Nephron progenitor cell (in vitro differentiated cells): ENCODE measurements at regions not wholly inside any gene's neighbourhood (a gene's known extent, or its start where the extent isn't known, plus 50 kb on each side); places are given as distances from the start of the nearest gene placed in this dataset.
"Not testable (repeated sequence)": the region's sequence is repeated elsewhere in the genome, so short reads cannot be mapped to it uniquely, and the experiment has no call there.

Experiments
- DNase-seq: peaks from one replicate; pipeline ENCODE4 v3.0.0; 2021
- H3K27ac Mint-ChIP-seq: 2 replicates; pipeline ENCODE4 v1.8.0; 2021; ENCODE audit warnings: mild to moderate bottlenecking, moderate library complexity, mixed read lengths
- H3K27me3 Mint-ChIP-seq: 2 replicates; pipeline ENCODE4 v1.8.0; 2021; ENCODE audit warnings: mild to moderate bottlenecking, low read depth, mixed read lengths; ENCODE audit not compliant: poor library complexity
- H3K36me3 Mint-ChIP-seq: 2 replicates; pipeline ENCODE4 v1.8.0; 2021; ENCODE audit warnings: low read depth, mixed read lengths
- H3K4me1 Mint-ChIP-seq: 2 replicates; pipeline ENCODE4 v1.8.0; 2021; ENCODE audit warnings: mixed read lengths
- H3K4me3 Mint-ChIP-seq: 2 replicates; pipeline ENCODE4 v1.8.0; 2021; ENCODE audit warnings: mild to moderate bottlenecking, moderate library complexity, mixed read lengths
- H3K9me3 Mint-ChIP-seq: 2 replicates; pipeline ENCODE4 v1.8.0; 2021; ENCODE audit warnings: mild to moderate bottlenecking, moderate library complexity, mixed read lengths
- TF ChIP-seq, protein P1 (sequence below): fragments of 200-600 bp; sonication (generic); IDR thresholded peaks from 2 replicates; pipeline ENCODE4 v1.5.0; 2021; ENCODE audit warnings: antibody characterized with exemption

DNA sequence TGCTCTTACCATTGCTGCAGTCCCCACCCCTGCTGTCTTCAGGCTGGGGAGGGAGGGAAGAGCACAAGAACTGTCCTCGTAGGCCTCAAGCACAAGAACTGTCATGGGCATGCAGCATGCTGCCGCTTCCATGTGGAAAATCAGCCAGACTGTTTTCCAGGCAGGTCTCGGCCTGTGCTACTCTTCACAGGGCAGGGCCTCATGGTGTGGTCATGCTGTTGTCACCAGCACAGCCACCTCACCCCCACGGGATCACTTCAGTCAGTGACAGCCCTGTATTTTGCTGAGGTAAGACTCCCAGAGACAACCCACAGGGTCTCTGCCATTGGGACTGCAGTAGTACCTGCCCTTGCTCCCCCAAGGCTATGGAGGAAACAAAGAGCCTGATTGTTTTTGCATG lies 205.3 kb downstream of the NAP1L3 start:
- H3K4me1 Mint-ChIP-seq: no peaks in the 10 kb centered on the region
- peaks cover 3% of the 10 kb centered on the region for H3K27me3 Mint-ChIP-seq
- no peaks in the 10 kb centered on the region for H3K9me3 Mint-ChIP-seq
- H3K36me3 Mint-ChIP-seq: no peaks in the 10 kb centered on the region
- DNase-seq: no peak
- no peak overlapping the region for H3K4me3 Mint-ChIP-seq
- H3K27ac Mint-ChIP-seq: no peak overlapping the region
- TF ChIP-seq, protein P1, sequence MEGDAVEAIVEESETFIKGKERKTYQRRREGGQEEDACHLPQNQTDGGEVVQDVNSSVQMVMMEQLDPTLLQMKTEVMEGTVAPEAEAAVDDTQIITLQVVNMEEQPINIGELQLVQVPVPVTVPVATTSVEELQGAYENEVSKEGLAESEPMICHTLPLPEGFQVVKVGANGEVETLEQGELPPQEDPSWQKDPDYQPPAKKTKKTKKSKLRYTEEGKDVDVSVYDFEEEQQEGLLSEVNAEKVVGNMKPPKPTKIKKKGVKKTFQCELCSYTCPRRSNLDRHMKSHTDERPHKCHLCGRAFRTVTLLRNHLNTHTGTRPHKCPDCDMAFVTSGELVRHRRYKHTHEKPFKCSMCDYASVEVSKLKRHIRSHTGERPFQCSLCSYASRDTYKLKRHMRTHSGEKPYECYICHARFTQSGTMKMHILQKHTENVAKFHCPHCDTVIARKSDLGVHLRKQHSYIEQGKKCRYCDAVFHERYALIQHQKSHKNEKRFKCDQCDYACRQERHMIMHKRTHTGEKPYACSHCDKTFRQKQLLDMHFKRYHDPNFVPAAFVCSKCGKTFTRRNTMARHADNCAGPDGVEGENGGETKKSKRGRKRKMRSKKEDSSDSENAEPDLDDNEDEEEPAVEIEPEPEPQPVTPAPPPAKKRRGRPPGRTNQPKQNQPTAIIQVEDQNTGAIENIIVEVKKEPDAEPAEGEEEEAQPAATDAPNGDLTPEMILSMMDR: no peak

DNA sequence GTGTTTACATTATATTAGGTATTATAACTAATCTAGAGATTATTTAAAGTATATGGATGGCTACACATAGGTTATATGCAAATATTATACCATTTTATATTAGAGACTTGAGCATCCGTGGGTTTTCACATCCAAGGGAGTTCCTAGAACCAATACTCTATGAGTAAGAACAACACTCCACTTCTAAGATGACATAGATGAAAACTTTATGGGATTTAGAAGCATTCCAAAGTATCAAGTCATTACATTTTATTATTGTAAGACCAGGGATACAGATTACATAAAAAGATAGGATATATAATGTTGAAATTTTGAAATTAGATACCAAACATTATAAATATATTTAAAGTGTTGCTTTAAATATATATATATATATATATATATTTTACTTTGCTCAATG lies 207.0 kb downstream of the NAP1L3 start:
- TF ChIP-seq, protein P1: no peak
- Mint-ChIP-seq H3K4me1 (no peaks in the 10 kb centered on the region), H3K9me3 (no peaks in the 10 kb centered on the region)

DNA sequence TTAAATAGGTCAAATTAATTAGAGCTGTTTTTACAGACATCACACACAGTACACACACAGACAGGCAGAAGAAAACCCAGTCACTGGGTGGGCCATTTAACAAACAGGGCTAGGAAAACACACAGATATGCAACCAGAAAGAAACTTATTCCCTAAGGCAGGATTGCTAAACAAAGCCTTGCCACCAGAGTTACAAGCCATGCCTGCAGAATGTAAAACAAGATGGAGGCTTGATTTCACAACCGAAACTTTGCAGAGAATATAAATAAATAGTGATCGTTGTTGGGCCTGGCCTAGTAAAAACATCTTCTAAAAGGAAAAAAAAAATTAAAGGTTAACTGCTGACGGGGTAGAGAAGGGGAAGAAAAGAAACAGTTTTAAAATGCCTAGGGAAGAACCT lies 212.3 kb downstream of the NAP1L3 start:
- Mint-ChIP-seq H3K36me3 (no peaks in the 10 kb centered on the region), H3K27me3 (peaks cover 4% of the 10 kb centered on the region), H3K27ac (no peak overlapping the region), H3K4me1 (no peaks in the 10 kb centered on the region), H3K9me3 (peaks cover 5% of the 10 kb centered on the region), H3K4me3 (no peak overlapping the region)
- TF ChIP-seq, protein P1: no peak
- DNase-seq: no peak

More for the DNA sequence above, 207.0 kb downstream of the NAP1L3 start:
- Mint-ChIP-seq H3K36me3 (no peaks in the 10 kb centered on the region), H3K27ac (no peak overlapping the region), H3K27me3 (no peaks in the 10 kb centered on the region), H3K4me3 (no peak overlapping the region)
- no peak for DNase-seq

DNA sequence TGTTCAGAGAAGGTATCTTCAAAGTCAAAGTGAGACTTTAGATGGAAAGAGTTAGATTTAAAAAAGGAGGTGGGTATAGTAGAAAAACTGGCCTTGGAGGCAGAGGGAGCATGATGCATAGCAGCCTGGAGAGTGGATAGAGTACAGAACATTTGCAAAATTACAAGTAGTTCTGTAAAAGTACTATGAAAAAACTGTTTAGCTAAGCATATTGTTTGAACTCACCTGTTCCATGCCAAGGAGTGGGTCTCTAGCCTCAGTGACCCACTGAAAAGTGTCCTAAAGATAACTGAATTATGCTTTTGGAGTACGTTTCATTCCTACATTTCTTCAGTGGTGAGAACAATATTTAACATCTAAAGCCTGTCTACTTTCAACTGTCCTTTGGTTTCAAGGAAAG lies 218.9 kb downstream of the NAP1L3 start:
- Mint-ChIP-seq H3K9me3 (no peaks in the 10 kb centered on the region), H3K4me1 (no peaks in the 10 kb centered on the region), H3K4me3 (no peak overlapping the region), H3K36me3 (no peaks in the 10 kb centered on the region), H3K27ac (no peak overlapping the region), H3K27me3 (peaks cover 4% of the 10 kb centered on the region)
- TF ChIP-seq, protein P1: no peak
- DNase-seq: no peak

DNA sequence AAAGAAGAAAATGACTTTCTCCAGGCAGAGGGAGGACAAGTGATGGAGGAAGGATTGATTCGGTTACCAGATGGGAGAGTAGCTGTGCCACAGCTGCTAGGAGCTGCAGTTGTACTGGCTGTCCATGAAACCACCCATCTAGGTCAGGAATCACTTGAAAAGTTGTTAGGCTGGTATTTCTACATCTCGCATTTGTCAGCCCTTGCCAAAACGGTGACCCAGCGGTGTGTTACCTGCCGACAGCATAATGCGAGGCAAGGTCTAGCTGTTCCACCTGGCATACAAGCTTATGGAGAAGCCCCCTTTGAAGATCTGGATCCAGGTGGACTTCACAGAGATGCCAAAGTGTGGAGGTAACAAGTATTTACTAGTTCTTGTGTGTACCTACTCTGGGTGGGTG lies 238.7 kb downstream of the NAP1L3 start:
- not testable (repeated sequence) for H3K4me3 Mint-ChIP-seq, H3K4me1 Mint-ChIP-seq, H3K9me3 Mint-ChIP-seq, H3K36me3 Mint-ChIP-seq, H3K27me3 Mint-ChIP-seq, H3K27ac Mint-ChIP-seq, DNase-seq

DNA sequence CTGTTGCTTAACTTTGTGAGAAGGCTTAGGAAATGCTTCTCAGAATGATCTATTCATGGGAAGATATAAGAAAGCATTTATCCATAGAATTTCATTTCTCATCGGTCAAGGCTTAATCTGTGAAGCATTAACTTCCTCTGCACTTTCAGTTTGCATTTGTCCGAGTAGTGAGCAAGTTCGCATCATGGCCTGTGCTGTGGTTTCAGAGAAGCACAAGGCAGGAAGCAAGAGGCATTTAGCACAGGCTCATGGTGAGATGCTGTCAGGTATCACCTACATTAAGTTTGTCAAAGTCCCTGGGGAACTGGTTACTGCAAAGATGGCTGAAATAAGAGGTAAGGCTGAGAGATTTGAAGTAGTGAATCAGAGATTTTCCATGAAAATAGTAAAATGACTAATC lies 244.9 kb downstream of the NAP1L3 start:
- peaks cover 6% of the 10 kb centered on the region for H3K27me3 Mint-ChIP-seq
- H3K9me3 Mint-ChIP-seq: no peaks in the 10 kb centered on the region
- TF ChIP-seq, protein P1: no peak
- no peak for DNase-seq
- no peaks in the 10 kb centered on the region for H3K36me3 Mint-ChIP-seq
- H3K4me1 Mint-ChIP-seq: no peaks in the 10 kb centered on the region
- H3K4me3 Mint-ChIP-seq: no peak overlapping the region
- H3K27ac Mint-ChIP-seq: no peak overlapping the region

DNA sequence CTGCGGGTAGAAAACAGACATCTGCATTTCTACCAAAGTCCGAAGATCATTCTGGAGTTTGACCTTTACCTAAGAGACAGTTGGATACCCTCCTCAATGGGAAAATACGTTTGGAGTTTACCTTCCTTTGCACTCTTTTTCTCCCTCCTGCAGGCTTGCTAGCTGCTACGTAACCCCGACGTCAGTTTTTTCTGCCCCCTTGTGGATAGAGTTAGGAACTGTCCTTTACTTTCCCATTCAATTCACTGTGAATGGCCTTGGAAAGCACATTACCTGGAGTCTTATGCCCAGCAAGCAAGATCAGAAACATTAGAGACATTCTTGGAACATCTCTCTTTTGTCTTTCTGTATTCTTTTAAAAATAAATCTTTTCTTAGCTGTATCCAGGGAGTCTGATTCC lies 250.7 kb downstream of the NAP1L3 start:
- Mint-ChIP-seq H3K4me3 (no peak overlapping the region), H3K4me1 (peaks cover 16% of the 10 kb centered on the region), H3K9me3 (no peaks in the 10 kb centered on the region), H3K27ac (no peak overlapping the region), H3K27me3 (peaks cover 4% of the 10 kb centered on the region), H3K36me3 (no peaks in the 10 kb centered on the region)
- peak; percentile 30 for DNase-seq
- TF ChIP-seq, protein P1: peak; percentile 76
